H1 (cell line): ENCODE measurements at regions not wholly inside any gene's neighbourhood (a gene's known extent, or its start where the extent isn't known, plus 50 kb on each side); places are given as distances from the start of the nearest gene placed in this dataset.

ENCODE experiments used
- CTCF ChIA-PET: fragments of 300-600 bp; sonication (Branson Sonifier 250); formaldehyde crosslinking; loops from one replicate; lab custom pipeline; 2021; ENCODE audit not compliant: partially characterized antibody; lab: Charles Lee
- POLR2A ChIA-PET: fragments of 300-600 bp; sonication (Branson Sonifier 250); formaldehyde crosslinking; loops from one replicate; lab custom pipeline; 2021; ENCODE audit warnings: inconsistent platforms; ENCODE audit not compliant: partially characterized antibody; lab: Charles Lee
- DNase-seq, 2 experiments: peaks; one replicate each; pipeline versions ENCODE4 v3.0.0 to v3.0.0-alpha.2; 2010 to 2022; ENCODE audit warnings: low spot score in 2 of 2, low read depth in 1 of 2, mixed read lengths in 1 of 2
- FAIRE-seq: peaks from 2 replicates; lab custom pipeline; 2011; peaks lifted over from hg19 to GRCh38; lab: Jason Lieb, UNC
- H2AFZ ChIP-seq: 2 replicates; pipeline ENCODE4 v1.8.1; 2012; ENCODE audit warnings: low read length, inconsistent platforms
- H2AK5ac ChIP-seq: 2 replicates; pipeline ENCODE4 v1.6.1; 2013; ENCODE audit warnings: low read depth, low read length
- H2BK120ac ChIP-seq: replicated peaks from 2 replicates; pipeline ENCODE3; 2013; ENCODE audit warnings: low read depth, low read length, inconsistent platforms
- H2BK12ac ChIP-seq: 2 replicates; pipeline ENCODE4 v1.6.1; 2013; ENCODE audit warnings: low read depth, low read length
- H2BK15ac ChIP-seq: 2 replicates; pipeline ENCODE4 v1.6.1; 2013; ENCODE audit warnings: low read length
- H2BK20ac ChIP-seq: 2 replicates; pipeline ENCODE4 v1.6.1; 2013; ENCODE audit warnings: low read length
- H2BK5ac ChIP-seq: 2 replicates; pipeline ENCODE4 v1.6.1; 2013; ENCODE audit warnings: low read depth, low read length
- H3K14ac ChIP-seq: 2 replicates; pipeline ENCODE4 v1.6.1; 2013; ENCODE audit warnings: inconsistent platforms; ENCODE audit not compliant: insufficient read length
- H3K18ac ChIP-seq: 2 replicates; pipeline ENCODE4 v1.6.1; 2013; ENCODE audit warnings: low read length; ENCODE audit errors: extremely low read depth
- H3K23ac ChIP-seq: 2 replicates; pipeline ENCODE4 v1.6.1; 2013; ENCODE audit warnings: inconsistent platforms; ENCODE audit not compliant: insufficient read length
- H3K23me2 ChIP-seq: 2 replicates; pipeline ENCODE4 v1.6.1; 2013; ENCODE audit warnings: low read depth, low read length
- H3K27ac ChIP-seq: 2 replicates; pipeline ENCODE4 v1.6.1; 2011; ENCODE audit warnings: low read depth, low read length, inconsistent platforms
- H3K27me3 ChIP-seq, 4 experiments: replicated peaks in 1 of 4; 1 replicate in 1 of 4; 2 replicates in 3 of 4; pipeline versions ENCODE4 v1.6.1 to v1.8.1; 2011 to 2013; ENCODE audit warnings: low read length in 3 of 4, mild to moderate bottlenecking in 3 of 4, inconsistent platforms in 2 of 4, mixed read lengths in 2 of 4, moderate library complexity in 1 of 4; ENCODE audit not compliant: control insufficient read depth in 3 of 4, insufficient read depth in 3 of 4; ENCODE audit errors: extremely low read depth in 1 of 4
- H3K36me3 ChIP-seq, 4 experiments: 2 replicates each; pipeline versions ENCODE4 v1.6.1 to v1.8.1; 2011 to 2013; ENCODE audit warnings: mild to moderate bottlenecking in 4 of 4, low read length in 3 of 4, moderate library complexity in 2 of 4, control low read depth in 1 of 4, inconsistent platforms in 1 of 4; ENCODE audit not compliant: insufficient read depth in 4 of 4, control insufficient read depth in 2 of 4
- H3K4ac ChIP-seq: replicated peaks from 2 replicates; pipeline ENCODE3; 2013; ENCODE audit warnings: low read length, low read depth, mixed read lengths, inconsistent platforms; ENCODE audit not compliant: insufficient read length
- H3K4me1 ChIP-seq, 4 experiments: replicated peaks in 1 of 4; 1 replicate in 1 of 4; 2 replicates in 3 of 4; pipeline versions ENCODE4 v1.6.1 to v1.8.1; 2011 to 2013; ENCODE audit warnings: low read length in 3 of 4, inconsistent platforms in 2 of 4, mixed read lengths in 1 of 4; ENCODE audit not compliant: insufficient read depth in 4 of 4, control insufficient read depth in 3 of 4
- H3K4me2 ChIP-seq, 2 experiments: 2 replicates each; pipeline versions ENCODE4 v1.6.1 to v1.8.1; 2011 to 2013; ENCODE audit warnings: low read depth in 2 of 2, low read length in 2 of 2, control low read depth in 1 of 2, inconsistent platforms in 1 of 2, mild to moderate bottlenecking in 1 of 2; ENCODE audit not compliant: insufficient read depth in 1 of 2
- H3K4me3 ChIP-seq, 4 experiments: fragments of 200-600, 300-600 bp in 1 of 4; sonication (generic), shearing (Covaris generic), sonication (Bioruptor Twin) in 1 of 4; 2 replicates each; pipeline versions ENCODE4 v1.5.1 to v1.8.1; 2011 to 2016; ENCODE audit warnings: low read length in 4 of 4, low read depth in 3 of 4, control low read depth in 2 of 4, inconsistent platforms in 2 of 4, mild to moderate bottlenecking in 2 of 4, mixed read lengths in 1 of 4, moderate library complexity in 1 of 4; ENCODE audit not compliant: insufficient read depth in 2 of 4; ENCODE audit errors: extremely low read depth in 1 of 4
- H3K56ac ChIP-seq: replicated peaks from 2 replicates; pipeline ENCODE3; 2013; ENCODE audit warnings: low read depth, mild to moderate bottlenecking, mixed read lengths, low read length, inconsistent platforms; ENCODE audit not compliant: insufficient read length
- H3K79me1 ChIP-seq: 2 replicates; pipeline ENCODE4 v1.6.1; 2013; ENCODE audit warnings: low read depth, low read length, control low read depth
- H3K79me2 ChIP-seq, 2 experiments: 2 replicates each; pipeline versions ENCODE4 v1.6.1 to v1.8.1; 2012 to 2013; ENCODE audit warnings: low read length in 2 of 2, mild to moderate bottlenecking in 2 of 2, inconsistent platforms in 1 of 2; ENCODE audit not compliant: insufficient read depth in 2 of 2, control insufficient read depth in 1 of 2
- H3K9ac ChIP-seq, 4 experiments: replicated peaks in 1 of 4; 1 replicate in 1 of 4; 2 replicates in 3 of 4; pipeline versions ENCODE4 v1.6.1 to v1.8.1; 2011 to 2013; ENCODE audit warnings: low read depth in 3 of 4, low read length in 3 of 4, control low read depth in 2 of 4, mild to moderate bottlenecking in 2 of 4, moderate library complexity in 2 of 4, inconsistent platforms in 1 of 4; ENCODE audit errors: extremely low read depth in 1 of 4
- H3K9me3 ChIP-seq, 2 experiments: 2 replicates each; pipeline versions ENCODE4 v1.6.1 to v1.8.1; 2012 to 2013; ENCODE audit warnings: mild to moderate bottlenecking in 2 of 2, moderate library complexity in 2 of 2, control low read depth in 1 of 2, inconsistent platforms in 1 of 2, low read depth in 1 of 2, low read length in 1 of 2, mixed read lengths in 1 of 2; ENCODE audit not compliant: insufficient read depth in 2 of 2
- H4K20me1 ChIP-seq, 2 experiments: replicated peaks in 1 of 2; 2 replicates each; pipeline versions ENCODE3 to v1.8.1; 2011 to 2013; ENCODE audit warnings: inconsistent platforms in 2 of 2, low read length in 2 of 2, mild to moderate bottlenecking in 1 of 2; ENCODE audit not compliant: insufficient read depth in 2 of 2, control insufficient read depth in 1 of 2
- H4K5ac ChIP-seq: 2 replicates; pipeline ENCODE4 v1.6.1; 2013; ENCODE audit warnings: low read length, low read depth, mixed read lengths, inconsistent platforms; ENCODE audit not compliant: insufficient read length
- H4K8ac ChIP-seq: 2 replicates; pipeline ENCODE4 v1.8.0; 2013; ENCODE audit warnings: mild to moderate bottlenecking, moderate library complexity, low read length, inconsistent platforms; ENCODE audit not compliant: insufficient read depth; ENCODE audit errors: extremely low read depth
- H4K91ac ChIP-seq: replicated peaks from 2 replicates; pipeline ENCODE3; 2013; ENCODE audit warnings: low read length, mixed read lengths, inconsistent platforms; ENCODE audit not compliant: insufficient read length
- BACH1 ChIP-seq: IDR thresholded peaks from 2 replicates; pipeline ENCODE4 v1.6.1; 2012; ENCODE audit warnings: low read length, improper control_type of control experiment
- BCL11A ChIP-seq, 2 experiments: IDR thresholded peaks; one replicate each; pipeline ENCODE4 v1.6.1; 2011; ENCODE audit warnings: low read depth in 2 of 2, low read length in 2 of 2, mild to moderate bottlenecking in 2 of 2
- BRCA1 ChIP-seq: IDR thresholded peaks from 2 replicates; pipeline ENCODE4 v1.6.1; 2012; ENCODE audit warnings: low read depth, low read length, improper control_type of control experiment
- CHD2 ChIP-seq: IDR thresholded peaks from 2 replicates; pipeline ENCODE4 v1.6.1; 2012; ENCODE audit warnings: low read length, improper control_type of control experiment
- HDAC6 ChIP-seq: IDR thresholded peaks from one replicate; pipeline ENCODE4 v1.7.1; 2012; ENCODE audit warnings: low read depth, mild to moderate bottlenecking, inconsistent platforms, low read length, moderate library complexity
- KDM1A ChIP-seq: fragments of 200-600, 300-600 bp; sonication (generic); IDR thresholded peaks from 2 replicates; pipeline ENCODE4 v1.7.1; 2016; ENCODE audit warnings: mild to moderate bottlenecking, low read length, borderline replicate concordance
- KDM5A ChIP-seq: fragments of 200-600 bp; IDR thresholded peaks from 2 replicates; pipeline ENCODE4 v1.7.1; 2012; ENCODE audit warnings: mild to moderate bottlenecking, low read length, inconsistent platforms, mixed read lengths
- POLR2AphosphoS5 ChIP-seq: IDR thresholded peaks from 2 replicates; pipeline ENCODE4 v1.6.1; 2011; ENCODE audit warnings: low read depth, low read length
- RAD21 ChIP-seq, 2 experiments: IDR thresholded peaks in 1 of 2; conservative IDR thresholded peaks in 1 of 2; 2 replicates each; pipeline ENCODE4 v1.6.1; 2011; ENCODE audit warnings: low read depth in 2 of 2, low read length in 2 of 2, improper control_type of control experiment in 1 of 2, inconsistent platforms in 1 of 2, mild to moderate bottlenecking in 1 of 2, moderate library complexity in 1 of 2
- RBBP5 ChIP-seq: IDR thresholded peaks from 2 replicates; pipeline ENCODE4 v1.7.1; 2012; ENCODE audit warnings: low read depth, mild to moderate bottlenecking, inconsistent platforms, low read length, moderate library complexity, borderline replicate concordance
- SP1 ChIP-seq: IDR thresholded peaks from 2 replicates; pipeline ENCODE4 v1.6.1; 2011; ENCODE audit warnings: low read depth, low read length
- SRF ChIP-seq: IDR thresholded peaks from 2 replicates; pipeline ENCODE4 v1.6.1; 2011; ENCODE audit warnings: mild to moderate bottlenecking, low read depth, low read length, moderate library complexity
- WGBS, 2 experiments: shearing (Covaris generic) in 1 of 2; methylation state at CpG; one replicate each; pipeline versions ENCODE4 v1.1.6 to v1.1.7; 2013 to 2015; ENCODE audit warnings: low lambda C conversion rate in 2 of 2, mixed read lengths in 2 of 2, inconsistent platforms in 1 of 2, low coverage in 1 of 2, missing lambda C conversion rate in 1 of 2; ENCODE audit not compliant: insufficient replicate concordance in 2 of 2, insufficient coverage in 1 of 2, insufficient read length in 1 of 2; ENCODE audit errors: extremely low coverage in 1 of 2, missing lambda C conversion rate in 1 of 2; 5-methylcytosine and 5-hydroxymethylcytosine counted together

DNA sequence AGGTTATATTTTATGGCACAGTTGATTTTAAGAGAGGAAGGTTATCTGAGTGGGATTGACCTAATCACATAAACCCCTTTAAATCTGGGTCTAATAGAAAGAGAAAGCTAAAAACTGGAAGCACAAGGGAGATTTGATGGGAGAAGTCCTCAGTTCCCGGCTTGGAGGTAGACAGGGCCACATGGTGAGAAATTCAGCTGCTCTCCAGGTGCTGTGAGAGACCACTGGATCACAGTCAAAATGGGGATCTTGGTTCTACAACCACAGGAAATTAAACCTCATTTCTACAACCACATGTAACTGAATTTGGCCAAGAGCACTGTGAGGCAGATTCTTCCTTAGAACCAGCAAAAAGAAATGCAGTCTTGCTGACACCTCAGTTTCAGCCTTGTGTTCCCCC is 2352.7 kb downstream of the MAT2B start:
- H4K5ac ChIP-seq = no peak overlapping the region
- no peaks in the 10 kb centered on the region for H3K27me3 ChIP-seq
- FAIRE-seq (no peak), DNase-seq (no peak)
- no peak overlapping the region for H3K9ac ChIP-seq
- H3K4me3 ChIP-seq = no peak overlapping the region
- H3K79me1 ChIP-seq = no peaks in the 10 kb centered on the region
- no peaks in the 10 kb centered on the region for H3K23me2 ChIP-seq
- H2BK15ac ChIP-seq = no peak overlapping the region
- no peak overlapping the region for H3K23ac ChIP-seq
- H3K4ac ChIP-seq = no peak overlapping the region
- WGBS, 2 experiments = 100% methylated on average over 1 of the region's 1 CpG; no CpG with 5 or more reads in 1 of the 2 experiments
- H2AK5ac ChIP-seq = no peak overlapping the region
- no peaks in the 10 kb centered on the region for H4K20me1 ChIP-seq
- H3K36me3 ChIP-seq = no peaks in the 10 kb centered on the region
- ChIA-PET POLR2A (no interaction called here), CTCF (no interaction called here)
- no peak overlapping the region for H4K8ac ChIP-seq
- H4K91ac ChIP-seq = no peak overlapping the region
- no peaks in the 10 kb centered on the region for H3K4me1 ChIP-seq
- H3K9me3 ChIP-seq = no peaks in the 10 kb centered on the region
- no peak overlapping the region for H2AFZ ChIP-seq
- no peak overlapping the region for H3K56ac ChIP-seq
- H2BK20ac ChIP-seq = no peak overlapping the region
- H3K79me2 ChIP-seq = no peaks in the 10 kb centered on the region
- no peak overlapping the region for H3K4me2 ChIP-seq
- no peak overlapping the region for H2BK120ac ChIP-seq
- no peak overlapping the region for H2BK5ac ChIP-seq
- no peak overlapping the region for H3K18ac ChIP-seq
- no peak overlapping the region for H2BK12ac ChIP-seq
- TF ChIP-seq RAD21 (IDR thresholded peaks at IDR 0.05 in 1 of 2, conservative IDR thresholded peaks at IDR 0.05 in 1 of 2; ENCODE audit: low read depth in 2 of 2, low read length in 2 of 2) (no peak), KDM5A (no peak), BACH1 (no peak), SP1 (no peak), POLR2AphosphoS5 (no peak), KDM1A (no peak), BCL11A (IDR thresholded peaks at IDR 0.05; ENCODE audit: low read depth in 2 of 2, low read length in 2 of 2) (no peak), SRF (no peak), BRCA1 (no peak), CHD2 (no peak), RBBP5 (no peak), HDAC6 (no peak)
- no peak overlapping the region for H3K27ac ChIP-seq
- H3K14ac ChIP-seq = no peak overlapping the region
